GM12874 (cell line): ENCODE measurements at regions not wholly inside any gene's neighbourhood (a gene's known extent, or its start where the extent isn't known, plus 50 kb on each side); places are given as distances from the start of the nearest gene placed in this dataset.

Experiments
- TF ChIP-seq, protein P1 (sequence below): IDR thresholded peaks from 2 replicates; pipeline ENCODE4 v1.5.1; 2011; ENCODE audit warnings: low read depth, mild to moderate bottlenecking, control low read depth, low read length, moderate library complexity; ENCODE audit not compliant: insufficient read depth

DNA sequence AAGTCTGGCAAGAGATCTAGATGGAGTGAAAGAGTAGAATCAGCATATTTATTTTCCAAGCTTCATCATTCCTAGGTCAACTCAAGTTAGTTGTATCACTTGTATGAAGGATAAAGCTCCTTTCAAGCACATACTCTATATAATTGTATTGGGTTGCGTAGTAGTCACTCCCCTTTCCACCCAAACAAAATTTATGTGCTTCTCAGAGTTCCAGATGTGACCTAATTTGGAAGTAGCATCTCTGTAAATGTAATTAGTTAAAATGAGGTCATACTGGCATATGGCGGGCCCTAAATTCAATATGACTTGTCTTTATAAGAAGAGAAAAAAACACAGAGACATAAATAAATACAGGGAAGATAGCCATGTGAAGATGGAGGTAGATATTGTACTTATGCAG, 226.8 kb upstream of the CHORDC1 start:
- TF ChIP-seq, protein P1, sequence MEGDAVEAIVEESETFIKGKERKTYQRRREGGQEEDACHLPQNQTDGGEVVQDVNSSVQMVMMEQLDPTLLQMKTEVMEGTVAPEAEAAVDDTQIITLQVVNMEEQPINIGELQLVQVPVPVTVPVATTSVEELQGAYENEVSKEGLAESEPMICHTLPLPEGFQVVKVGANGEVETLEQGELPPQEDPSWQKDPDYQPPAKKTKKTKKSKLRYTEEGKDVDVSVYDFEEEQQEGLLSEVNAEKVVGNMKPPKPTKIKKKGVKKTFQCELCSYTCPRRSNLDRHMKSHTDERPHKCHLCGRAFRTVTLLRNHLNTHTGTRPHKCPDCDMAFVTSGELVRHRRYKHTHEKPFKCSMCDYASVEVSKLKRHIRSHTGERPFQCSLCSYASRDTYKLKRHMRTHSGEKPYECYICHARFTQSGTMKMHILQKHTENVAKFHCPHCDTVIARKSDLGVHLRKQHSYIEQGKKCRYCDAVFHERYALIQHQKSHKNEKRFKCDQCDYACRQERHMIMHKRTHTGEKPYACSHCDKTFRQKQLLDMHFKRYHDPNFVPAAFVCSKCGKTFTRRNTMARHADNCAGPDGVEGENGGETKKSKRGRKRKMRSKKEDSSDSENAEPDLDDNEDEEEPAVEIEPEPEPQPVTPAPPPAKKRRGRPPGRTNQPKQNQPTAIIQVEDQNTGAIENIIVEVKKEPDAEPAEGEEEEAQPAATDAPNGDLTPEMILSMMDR, result no peak

DNA sequence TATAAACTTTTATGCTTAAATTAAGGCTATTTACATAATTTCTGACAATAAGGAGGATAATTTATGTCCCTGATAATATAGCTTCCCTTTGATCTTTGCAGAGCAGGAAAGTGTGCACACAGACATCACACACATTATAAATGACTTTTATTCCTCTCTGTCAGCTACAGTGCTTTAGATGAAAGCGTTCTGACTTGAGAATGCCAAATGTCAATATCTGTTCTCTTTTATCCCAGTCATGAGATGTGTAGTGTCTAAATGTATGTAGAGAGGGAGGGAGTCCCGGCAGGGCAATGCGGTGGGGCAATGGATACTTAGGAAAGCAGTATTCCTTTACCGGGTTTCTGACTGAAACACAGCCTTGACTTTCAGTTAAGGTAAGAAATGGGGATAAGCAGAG, 225.4 kb upstream of the CHORDC1 start:
- TF ChIP-seq, protein P1, result no peak

DNA sequence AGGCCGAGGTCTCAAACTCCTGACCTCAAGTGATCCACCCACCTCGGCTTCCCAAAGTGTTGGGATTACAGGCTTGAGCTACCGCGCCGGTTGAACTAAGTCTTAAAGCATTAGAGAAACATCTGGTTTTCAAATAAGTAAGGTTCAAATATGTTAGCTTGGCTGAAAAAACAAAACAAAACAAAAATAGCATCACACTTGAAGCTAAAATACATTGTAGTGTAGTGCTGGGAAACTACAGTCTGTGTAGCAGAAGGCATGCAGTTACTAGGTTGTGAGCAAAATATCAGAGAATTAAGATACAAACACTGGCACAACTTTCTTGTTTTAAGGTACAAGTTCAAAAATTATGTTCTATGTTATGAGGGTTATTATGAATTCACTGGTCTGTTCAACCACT, 224.8 kb upstream of the CHORDC1 start:
- TF ChIP-seq, protein P1, result no peak

DNA sequence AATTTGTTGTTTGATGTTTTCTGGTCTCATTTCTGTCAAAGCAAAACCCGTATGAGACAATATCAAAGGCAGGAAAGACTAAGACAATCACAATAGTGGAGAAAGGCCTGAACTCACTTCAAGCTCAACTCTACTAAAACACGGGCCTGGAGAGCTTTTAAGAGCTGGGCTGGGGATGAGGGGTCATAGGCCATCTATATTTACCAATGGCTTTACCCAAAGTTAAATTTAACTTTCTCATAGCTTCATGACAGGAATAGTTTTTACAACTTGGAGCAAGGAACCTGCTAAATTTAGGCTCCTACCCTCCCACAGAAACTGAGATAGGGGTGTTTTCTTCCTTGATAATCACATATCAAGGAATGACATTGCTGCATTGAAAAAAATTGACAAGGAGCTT, 223.4 kb upstream of the CHORDC1 start:
- TF ChIP-seq, protein P1, result no peak

DNA sequence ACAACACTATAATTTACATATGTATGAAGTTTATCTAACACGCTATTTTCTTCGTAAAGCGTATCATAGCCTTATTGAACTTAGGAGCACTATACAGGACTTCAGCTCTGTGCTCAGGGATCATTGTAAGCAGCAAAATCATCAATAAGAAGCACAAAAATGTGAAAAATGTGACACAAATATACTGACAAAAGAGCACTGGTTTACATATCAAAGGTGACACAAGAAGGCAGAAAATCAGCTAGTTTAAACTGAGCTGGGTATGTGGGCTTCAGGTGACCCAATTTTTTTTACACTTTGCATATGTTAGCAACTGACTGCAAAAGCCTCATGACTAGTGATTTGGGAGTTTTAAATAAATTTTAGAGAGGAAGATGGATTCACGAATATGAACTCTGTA, 215.2 kb upstream of the CHORDC1 start:
- TF ChIP-seq, protein P1, result no peak

DNA sequence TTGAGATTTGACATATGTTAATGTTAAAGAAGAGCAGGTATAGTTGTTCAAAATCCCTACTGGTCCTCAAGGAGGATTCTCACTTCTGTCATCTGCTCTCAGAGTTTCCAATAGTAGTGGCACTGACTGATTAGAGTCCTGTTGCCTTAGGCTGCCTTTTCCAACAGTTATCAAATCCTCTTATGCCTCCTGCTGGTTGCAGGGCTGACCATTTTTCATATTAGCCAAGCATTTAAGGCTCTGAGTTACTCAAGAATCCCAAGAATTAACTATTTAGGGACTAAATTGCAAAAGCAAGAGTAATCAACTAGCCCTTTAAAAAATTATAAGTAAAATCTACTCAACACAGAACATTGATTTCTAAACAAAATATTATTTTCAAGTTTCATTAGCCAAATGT, 212.0 kb upstream of the CHORDC1 start:
- TF ChIP-seq, protein P1, result no peak

DNA sequence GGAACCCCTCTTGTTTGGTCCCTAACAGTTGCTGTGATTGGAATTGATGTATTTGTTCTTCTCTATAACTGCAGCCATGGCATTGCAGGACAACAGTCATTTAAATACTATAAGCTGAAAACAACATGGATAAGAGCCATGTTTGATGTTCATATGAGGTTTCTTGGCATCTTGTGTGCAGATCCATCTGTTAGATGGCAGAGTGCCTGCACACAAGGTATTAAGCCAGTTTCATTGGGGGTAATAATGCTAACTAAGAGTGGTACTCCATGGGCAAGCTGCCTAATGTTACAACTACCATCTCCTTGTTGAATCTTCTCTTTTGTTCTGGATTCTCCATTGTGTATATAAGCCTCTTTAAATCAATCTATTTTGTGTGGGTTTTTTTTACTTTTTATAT, 206.0 kb upstream of the CHORDC1 start:
- TF ChIP-seq, protein P1, result no peak

DNA sequence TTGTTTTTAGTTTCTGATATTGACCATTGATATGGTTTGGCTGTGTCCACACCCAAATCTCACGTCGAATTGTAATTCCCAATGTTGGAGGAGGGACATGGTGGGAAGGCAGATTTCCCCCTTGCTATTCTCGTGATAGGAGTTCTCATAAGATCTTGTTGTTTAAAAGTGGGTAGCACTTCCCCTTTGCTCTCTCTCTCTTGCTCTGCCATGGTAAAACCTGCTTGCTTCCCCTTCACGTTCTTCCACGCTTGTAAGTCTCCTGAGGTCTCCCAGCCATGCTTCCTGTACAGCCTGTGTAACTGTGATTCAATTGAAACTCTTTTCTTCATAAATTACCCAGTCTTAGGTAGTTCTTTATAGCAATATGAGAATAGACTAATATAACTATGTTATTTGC, 203.6 kb upstream of the CHORDC1 start:
- TF ChIP-seq, protein P1, result no peak
